Esophagus muscularis mucosa (tissue), 4 donors: ENCODE measurements at regions not wholly inside any gene's neighbourhood (a gene's known extent, or its start where the extent isn't known, plus 50 kb on each side); places are given as distances from the start of the nearest gene placed in this dataset.

Experiments
- DNase-seq: peaks from one replicate; pipeline ENCODE4 v3.0.0-alpha.2; 2017; ENCODE audit errors: extremely low spot score
- H3K27ac ChIP-seq, 4 donors: fragments of 200-600 bp; sonication (generic); replicated peaks in 1 of 4; 1 replicate in 3 of 4; 2 replicates in 1 of 4; pipeline ENCODE4 v1.5.1; 2016 to 2019; ENCODE audit warnings: mild to moderate bottlenecking in 1 of 4
- H3K27me3 ChIP-seq, 4 donors: fragments of 200-600 bp; sonication (generic); one replicate each; pipeline versions ENCODE4 v1.5.1 to v1.6.0; 2016 to 2019
- H3K36me3 ChIP-seq, 4 donors: fragments of 200-600 bp; sonication (generic); one replicate each; pipeline ENCODE4 v1.5.1; 2016 to 2019
- H3K4me1 ChIP-seq, 4 donors: fragments of 200-600 bp; sonication (generic); one replicate each; pipeline ENCODE4 v1.5.1; 2016 to 2019
- H3K4me3 ChIP-seq, 4 donors: fragments of 200-600 bp; sonication (generic); 1 replicate in 2 of 4; 2 replicates in 2 of 4; pipeline ENCODE4 v1.5.1; 2016 to 2019; ENCODE audit warnings: mild to moderate bottlenecking in 4 of 4, moderate library complexity in 1 of 4
- H3K9me3 ChIP-seq, 4 donors: fragments of 200-600 bp; sonication (generic); 1 replicate in 3 of 4; 2 replicates in 1 of 4; pipeline ENCODE4 v1.5.1; 2016 to 2019
- EP300 ChIP-seq: sonication (generic); formaldehyde crosslinking; IDR thresholded peaks from one replicate; pipeline ENCODE4 v1.6.1; 2017; ENCODE audit warnings: antibody characterized with exemption
- POLR2A ChIP-seq: fragments of 450-650 bp; IDR thresholded peaks from one replicate; pipeline ENCODE4 v1.6.1; 2017; ENCODE audit warnings: antibody characterized with exemption, moderate library complexity, mild to moderate bottlenecking, low read depth
- POLR2AphosphoS5 ChIP-seq, 2 donors: sonication (generic); formaldehyde crosslinking; IDR thresholded peaks; one replicate each; pipeline ENCODE4 v1.6.1; 2017; ENCODE audit warnings: antibody characterized with exemption in 2 of 2
- WGBS: methylation state at CpG from one replicate; pipeline ENCODE4 v1.1.5; 2018; 5-methylcytosine and 5-hydroxymethylcytosine counted together
- intact Hi-C: fragments of 100-400 bp; cut with DNase I; formaldehyde crosslinking; loops from one replicate; pipeline ENCODE4 v1.15.1; 2023
- TF ChIP-seq, protein P1 (sequence below), 3 experiments: fragments of 200-600 bp in 2 of 3; fragments of 450-650 bp in 1 of 3; sonication (generic) in 2 of 3; IDR thresholded peaks; one replicate each; pipeline ENCODE4 v1.5.1; 2017 to 2019; ENCODE audit warnings: antibody characterized with exemption in 3 of 3, mild to moderate bottlenecking in 2 of 3, moderate library complexity in 1 of 3

DNA sequence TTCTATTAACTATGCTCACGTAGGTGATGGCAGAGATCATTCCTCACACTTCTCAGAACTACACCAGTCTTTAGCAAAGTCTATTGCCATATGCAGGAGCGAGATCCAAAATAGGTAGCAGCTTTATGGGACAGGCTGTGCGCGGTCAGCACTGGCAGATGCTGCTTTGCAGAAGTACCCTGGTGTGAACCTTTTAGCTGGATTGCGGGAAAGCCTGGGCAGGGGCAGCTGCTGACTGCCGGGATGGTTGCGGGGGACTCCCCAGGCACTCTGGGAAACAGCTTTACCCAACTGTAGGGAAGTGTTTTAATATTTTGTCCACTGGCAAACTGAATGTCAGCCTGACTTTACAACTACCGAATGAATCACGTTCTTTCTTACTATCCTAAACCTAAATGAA is 251.3 kb downstream of the HS3ST3A1 start:
- no peaks in the 10 kb centered on the region for H3K27me3 ChIP-seq
- H3K4me3 ChIP-seq: no peak overlapping the region
- H3K36me3 ChIP-seq: no peaks in the 10 kb centered on the region
- 89% methylated on average over 9 of the region's 9 CpGs for WGBS
- intact Hi-C loops: no loop called here
- DNase-seq: no peak
- H3K4me1 ChIP-seq: no peaks in the 10 kb centered on the region
- no peak for TF ChIP-seq POLR2A
- no peak for TF ChIP-seq POLR2AphosphoS5 (IDR thresholded peaks at IDR 0.05)
- no peak for TF ChIP-seq EP300
- TF ChIP-seq, protein P1, sequence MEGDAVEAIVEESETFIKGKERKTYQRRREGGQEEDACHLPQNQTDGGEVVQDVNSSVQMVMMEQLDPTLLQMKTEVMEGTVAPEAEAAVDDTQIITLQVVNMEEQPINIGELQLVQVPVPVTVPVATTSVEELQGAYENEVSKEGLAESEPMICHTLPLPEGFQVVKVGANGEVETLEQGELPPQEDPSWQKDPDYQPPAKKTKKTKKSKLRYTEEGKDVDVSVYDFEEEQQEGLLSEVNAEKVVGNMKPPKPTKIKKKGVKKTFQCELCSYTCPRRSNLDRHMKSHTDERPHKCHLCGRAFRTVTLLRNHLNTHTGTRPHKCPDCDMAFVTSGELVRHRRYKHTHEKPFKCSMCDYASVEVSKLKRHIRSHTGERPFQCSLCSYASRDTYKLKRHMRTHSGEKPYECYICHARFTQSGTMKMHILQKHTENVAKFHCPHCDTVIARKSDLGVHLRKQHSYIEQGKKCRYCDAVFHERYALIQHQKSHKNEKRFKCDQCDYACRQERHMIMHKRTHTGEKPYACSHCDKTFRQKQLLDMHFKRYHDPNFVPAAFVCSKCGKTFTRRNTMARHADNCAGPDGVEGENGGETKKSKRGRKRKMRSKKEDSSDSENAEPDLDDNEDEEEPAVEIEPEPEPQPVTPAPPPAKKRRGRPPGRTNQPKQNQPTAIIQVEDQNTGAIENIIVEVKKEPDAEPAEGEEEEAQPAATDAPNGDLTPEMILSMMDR (IDR thresholded peaks at IDR 0.05): no peak
- H3K9me3 ChIP-seq: peaks cover 0 to 3% (median 0%) of the 10 kb centered on the region in 4 donors
- H3K27ac ChIP-seq: no peak overlapping the region

DNA sequence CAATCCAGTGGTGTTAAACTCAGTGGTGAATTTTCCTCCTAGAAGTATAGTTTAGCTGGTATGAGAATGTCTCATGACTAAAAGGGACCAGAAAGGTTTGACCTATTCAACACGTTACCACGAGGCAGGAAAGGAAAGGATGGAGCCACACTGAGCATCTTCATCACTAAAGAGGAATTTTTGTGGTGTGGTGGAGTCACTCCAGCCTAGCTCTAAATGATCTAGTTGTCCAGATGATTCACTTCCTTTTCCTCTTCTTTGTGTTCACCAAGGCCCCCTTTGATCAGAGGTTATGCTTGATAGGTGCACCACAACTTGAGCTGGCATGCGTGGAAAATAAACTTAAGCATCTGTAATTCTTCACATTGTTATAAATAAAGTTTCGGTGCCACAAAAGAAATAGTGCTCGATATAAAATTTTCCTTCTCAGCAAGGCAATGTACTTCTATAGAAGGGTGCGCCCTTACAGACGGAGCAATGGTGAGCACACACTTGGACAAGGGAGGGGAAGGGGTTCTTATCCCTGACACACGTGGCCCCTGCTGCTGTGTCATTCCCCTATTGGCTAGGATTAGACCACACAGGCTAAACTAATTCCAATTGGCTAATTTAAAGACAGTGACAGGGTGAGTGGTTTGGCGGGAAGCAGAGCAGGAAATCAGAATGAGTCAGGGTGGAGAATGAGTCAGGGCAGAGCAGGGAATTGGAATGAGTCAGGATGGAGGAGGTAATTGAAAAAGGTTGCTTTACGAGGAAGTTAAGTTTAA is 254.6 kb downstream of the HS3ST3A1 start:
- peaks cover 0 to 3% (median 0%) of the 10 kb centered on the region in 4 donors for H3K9me3 ChIP-seq
- no peaks in the 10 kb centered on the region for H3K36me3 ChIP-seq
- no peak for DNase-seq
- no peak overlapping the region for H3K4me3 ChIP-seq
- no peaks in the 10 kb centered on the region for H3K27me3 ChIP-seq
- H3K4me1 ChIP-seq: no peaks in the 10 kb centered on the region
- TF ChIP-seq POLR2AphosphoS5 (IDR thresholded peaks at IDR 0.05): no peak
- TF ChIP-seq, protein P1 (IDR thresholded peaks at IDR 0.05): no peak
- no peak for TF ChIP-seq POLR2A
- no peak for TF ChIP-seq EP300
- 76% methylated on average over 10 of the region's 10 CpGs for WGBS
- H3K27ac ChIP-seq: no peak overlapping the region
- intact Hi-C loops: no loop called here

DNA sequence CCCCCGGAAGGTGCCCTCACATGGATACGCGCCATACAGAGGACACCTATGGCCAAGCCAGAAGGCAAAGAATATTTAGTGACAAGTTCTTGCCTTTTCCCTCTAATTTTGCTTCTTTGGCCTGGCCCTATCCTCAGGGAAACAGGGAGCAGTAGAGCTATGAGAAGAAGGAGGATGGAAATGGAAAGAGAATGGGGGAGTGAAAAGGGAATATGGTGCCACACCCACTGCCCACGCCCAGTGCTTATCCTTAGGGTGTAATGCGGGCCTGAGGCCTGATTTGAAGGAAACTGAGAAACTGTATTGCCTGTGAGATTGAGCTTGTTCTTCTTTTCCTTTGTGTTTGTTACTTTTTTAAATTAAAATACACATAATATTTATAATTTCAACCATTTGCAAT is 255.1 kb downstream of the HS3ST3A1 start:
- intact Hi-C loops: no loop called here

DNA sequence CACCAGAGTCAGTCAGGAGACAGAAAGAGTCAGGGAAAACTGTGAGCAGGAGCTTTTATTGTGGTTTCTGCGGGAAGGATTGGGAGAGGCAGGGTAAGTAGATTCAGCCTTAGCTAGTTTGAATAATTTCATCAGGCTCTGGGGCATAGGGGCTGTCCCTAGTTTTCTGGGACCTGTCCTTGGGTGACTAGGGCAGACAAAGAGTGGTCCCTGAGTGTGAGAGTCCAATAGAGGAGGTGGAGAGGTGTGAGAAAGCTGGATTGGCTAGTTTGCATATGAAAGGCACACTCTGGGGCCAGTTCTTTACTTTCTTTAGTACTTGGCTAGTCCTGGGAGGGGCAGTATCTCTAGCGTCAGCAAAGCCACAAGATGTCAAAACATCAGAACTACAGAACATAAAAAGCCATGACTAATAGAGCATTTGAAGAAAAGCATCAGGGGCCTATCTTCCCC is 255.6 kb downstream of the HS3ST3A1 start:
- no peak for DNase-seq
- Histone ChIP-seq H3K4me3 (no peak overlapping the region), H3K9me3 (peaks cover 0 to 3% (median 0%) of the 10 kb centered on the region in 4 donors), H3K4me1 (no peaks in the 10 kb centered on the region), H3K27ac (no peak overlapping the region), H3K27me3 (no peaks in the 10 kb centered on the region), H3K36me3 (no peaks in the 10 kb centered on the region)
- intact Hi-C loops: no loop called here
- no peak for TF ChIP-seq EP300
- TF ChIP-seq POLR2A: no peak
- TF ChIP-seq, protein P1 (IDR thresholded peaks at IDR 0.05): no peak
- no peak for TF ChIP-seq POLR2AphosphoS5 (IDR thresholded peaks at IDR 0.05)
- 67% methylated on average over 2 of the region's 2 CpGs for WGBS

More for the DNA sequence above, 255.1 kb downstream of the HS3ST3A1 start:
- Histone ChIP-seq H3K27me3 (no peaks in the 10 kb centered on the region), H3K9me3 (peaks cover 0 to 3% (median 0%) of the 10 kb centered on the region in 4 donors), H3K4me1 (no peaks in the 10 kb centered on the region), H3K27ac (no peak overlapping the region), H3K36me3 (no peaks in the 10 kb centered on the region), H3K4me3 (no peak overlapping the region)
- no peak for DNase-seq
- 94% methylated on average over 5 of the region's 5 CpGs for WGBS
- TF ChIP-seq, protein P1 (IDR thresholded peaks at IDR 0.05): no peak
- TF ChIP-seq POLR2A (no peak), POLR2AphosphoS5 (IDR thresholded peaks at IDR 0.05) (no peak), EP300 (no peak)
